GM12872 (cell line): ENCODE measurements at regions not wholly inside any gene's neighbourhood (a gene's known extent, or its start where the extent isn't known, plus 50 kb on each side); places are given as distances from the start of the nearest gene placed in this dataset.

Experiments
- TF ChIP-seq, protein P1 (sequence below): IDR thresholded peaks from 3 replicates; pipeline ENCODE4 v1.5.1; 2011; ENCODE audit warnings: low read depth, mild to moderate bottlenecking, low read length, moderate library complexity; ENCODE audit not compliant: insufficient read depth

DNA sequence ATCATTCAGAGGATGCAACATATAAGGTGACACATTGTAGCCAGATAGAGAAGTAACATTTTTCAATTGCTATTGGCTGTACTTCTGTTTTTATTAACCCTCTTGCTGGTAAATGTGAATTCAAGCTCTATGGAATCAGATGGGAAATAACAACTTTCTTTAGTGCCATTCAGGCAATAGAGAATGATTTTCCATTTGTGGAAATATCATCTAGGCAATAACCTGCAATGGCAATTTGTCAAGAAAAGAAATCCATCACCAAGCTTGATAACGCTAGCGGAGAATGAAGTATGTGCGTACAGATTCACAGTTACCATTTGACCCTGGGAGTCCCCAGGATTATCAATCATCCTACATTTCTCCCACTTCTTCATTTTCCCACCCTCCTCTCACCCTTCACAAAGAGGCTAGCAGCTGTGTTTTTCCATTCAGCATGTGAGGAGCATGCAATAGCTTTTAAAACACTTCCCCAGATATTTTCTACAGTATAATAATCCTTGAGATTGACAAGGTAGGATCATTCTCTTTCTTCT lies 569.7 kb upstream of the KLF12 start:
- TF ChIP-seq, protein P1, sequence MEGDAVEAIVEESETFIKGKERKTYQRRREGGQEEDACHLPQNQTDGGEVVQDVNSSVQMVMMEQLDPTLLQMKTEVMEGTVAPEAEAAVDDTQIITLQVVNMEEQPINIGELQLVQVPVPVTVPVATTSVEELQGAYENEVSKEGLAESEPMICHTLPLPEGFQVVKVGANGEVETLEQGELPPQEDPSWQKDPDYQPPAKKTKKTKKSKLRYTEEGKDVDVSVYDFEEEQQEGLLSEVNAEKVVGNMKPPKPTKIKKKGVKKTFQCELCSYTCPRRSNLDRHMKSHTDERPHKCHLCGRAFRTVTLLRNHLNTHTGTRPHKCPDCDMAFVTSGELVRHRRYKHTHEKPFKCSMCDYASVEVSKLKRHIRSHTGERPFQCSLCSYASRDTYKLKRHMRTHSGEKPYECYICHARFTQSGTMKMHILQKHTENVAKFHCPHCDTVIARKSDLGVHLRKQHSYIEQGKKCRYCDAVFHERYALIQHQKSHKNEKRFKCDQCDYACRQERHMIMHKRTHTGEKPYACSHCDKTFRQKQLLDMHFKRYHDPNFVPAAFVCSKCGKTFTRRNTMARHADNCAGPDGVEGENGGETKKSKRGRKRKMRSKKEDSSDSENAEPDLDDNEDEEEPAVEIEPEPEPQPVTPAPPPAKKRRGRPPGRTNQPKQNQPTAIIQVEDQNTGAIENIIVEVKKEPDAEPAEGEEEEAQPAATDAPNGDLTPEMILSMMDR: no peak

DNA sequence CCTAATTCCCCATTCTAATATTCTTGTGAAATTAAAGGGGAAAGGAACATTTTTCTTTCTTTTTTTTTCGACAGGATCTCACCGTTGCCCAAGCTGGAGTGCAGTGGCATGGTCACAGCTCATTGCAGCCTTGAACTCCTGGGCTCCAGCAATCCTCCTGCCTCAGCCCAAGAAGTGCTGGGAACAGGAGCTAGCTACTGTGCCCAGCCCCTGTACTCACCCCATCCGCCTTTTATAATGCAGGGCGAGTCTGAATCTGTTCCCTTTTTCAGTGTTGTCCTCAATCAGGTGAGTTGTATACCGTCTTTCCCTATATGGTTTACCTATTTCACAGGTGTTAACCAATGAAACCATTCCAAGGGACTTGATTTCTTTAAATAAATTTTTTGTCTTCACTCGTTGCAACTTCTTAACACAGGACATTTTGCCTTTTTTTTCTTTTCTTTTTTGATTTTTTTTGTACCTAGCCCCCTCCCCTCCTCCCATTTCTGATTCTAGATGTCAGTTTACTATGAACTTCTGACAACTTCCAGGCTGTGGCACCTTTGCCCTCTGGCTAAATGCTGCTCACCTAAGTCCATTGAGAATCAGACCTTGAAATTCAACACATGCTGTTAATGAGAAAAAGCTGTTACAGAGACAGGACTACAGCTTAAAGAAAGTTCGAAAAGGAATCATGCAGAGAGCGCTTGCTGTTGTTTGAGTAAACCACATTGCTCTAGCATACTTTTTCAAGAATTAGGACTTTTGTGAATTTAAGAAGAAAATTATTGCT lies 562.1 kb upstream of the KLF12 start:
- TF ChIP-seq, protein P1: no peak

DNA sequence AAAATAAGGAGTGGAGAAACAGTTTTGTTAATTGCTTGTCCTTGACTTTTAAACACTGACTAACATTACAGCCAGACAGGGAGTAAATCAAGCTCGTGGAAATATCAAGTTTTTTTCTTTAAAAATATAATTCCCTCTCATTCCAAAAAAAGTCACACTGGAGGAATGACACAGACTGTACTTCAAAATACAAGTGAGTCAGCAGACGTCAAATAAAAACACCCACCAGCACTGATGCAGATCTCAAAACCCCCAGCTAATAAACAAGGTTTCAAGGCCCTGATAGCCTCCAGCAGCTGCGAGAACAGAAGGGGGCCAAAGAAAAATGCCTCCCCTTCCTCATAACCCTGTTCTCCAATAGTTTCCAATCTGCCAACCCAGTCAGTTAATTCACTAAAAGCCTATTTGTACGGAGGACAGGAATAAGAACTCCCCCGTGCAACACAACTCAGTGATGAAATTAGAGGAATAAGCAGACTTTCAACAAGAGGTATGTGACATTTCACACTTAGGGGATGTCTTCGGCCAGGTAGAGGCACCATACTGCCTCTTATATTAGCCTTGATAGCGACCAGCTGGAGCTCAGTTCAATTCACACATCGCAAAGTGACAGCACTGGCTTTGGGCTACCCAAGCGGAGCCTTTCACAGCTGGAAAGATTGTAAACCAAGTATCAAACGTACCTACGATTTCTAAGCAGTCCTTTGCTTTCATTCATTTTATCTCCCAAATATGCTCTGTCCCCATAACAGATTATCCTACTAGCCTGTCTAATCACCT lies 561.0 kb upstream of the KLF12 start:
- TF ChIP-seq, protein P1: no peak

DNA sequence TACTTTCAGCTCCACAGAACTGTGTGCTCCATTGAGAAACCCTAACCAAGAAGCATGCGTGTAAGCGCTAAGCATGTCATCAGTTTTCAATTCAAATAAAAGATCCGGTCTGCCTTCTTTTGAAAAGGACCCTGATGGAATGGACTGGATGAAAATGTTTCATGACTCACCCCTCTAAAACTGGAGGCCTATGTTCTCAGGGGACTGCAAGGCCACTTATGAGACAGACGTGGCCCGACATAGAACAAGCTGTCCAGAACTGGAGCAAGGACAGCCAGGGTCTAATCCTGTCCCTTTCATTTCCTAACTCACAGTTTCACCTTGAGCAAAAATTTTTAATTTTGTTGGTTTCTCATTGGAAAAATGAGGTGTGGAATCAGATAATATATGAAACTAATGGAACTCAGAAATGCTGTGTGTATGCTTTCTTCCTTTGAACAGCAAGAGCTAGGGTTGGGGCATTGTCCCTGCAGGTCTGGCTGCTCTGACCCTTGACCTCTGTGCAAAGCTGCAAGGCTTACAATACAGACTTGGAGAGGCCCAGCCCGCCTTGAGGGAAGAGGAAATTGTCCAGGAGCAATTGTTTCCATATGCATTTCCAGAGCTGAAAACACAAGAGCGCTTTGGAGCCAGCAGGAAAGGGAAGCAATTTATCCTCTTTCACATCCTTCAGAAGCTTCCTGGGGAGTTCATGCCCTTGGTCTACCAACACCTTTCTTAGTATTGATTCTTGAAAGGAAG lies 553.4 kb upstream of the KLF12 start:
- TF ChIP-seq, protein P1: no peak

DNA sequence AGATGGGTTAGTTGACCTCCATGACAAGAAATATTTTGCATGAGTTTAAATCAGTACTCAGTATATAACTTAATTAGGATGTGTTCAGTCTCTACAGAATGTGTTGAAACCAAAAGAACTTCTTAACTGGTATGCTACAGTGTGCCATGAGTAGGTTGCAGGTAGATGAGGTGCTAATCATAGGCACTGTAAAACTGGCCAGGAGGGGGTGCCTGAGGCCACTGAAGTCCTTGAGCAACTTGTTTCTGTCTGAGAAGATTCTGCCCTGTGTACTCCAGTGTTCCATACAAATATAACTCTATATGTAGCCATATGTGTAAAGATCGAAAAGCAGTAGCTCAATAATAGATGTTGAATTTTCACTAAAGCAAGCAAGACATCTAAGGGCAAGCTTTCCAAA lies 549.2 kb upstream of the KLF12 start:
- TF ChIP-seq, protein P1: peak; percentile 16; the same call in 1 of the 3 replicates

DNA sequence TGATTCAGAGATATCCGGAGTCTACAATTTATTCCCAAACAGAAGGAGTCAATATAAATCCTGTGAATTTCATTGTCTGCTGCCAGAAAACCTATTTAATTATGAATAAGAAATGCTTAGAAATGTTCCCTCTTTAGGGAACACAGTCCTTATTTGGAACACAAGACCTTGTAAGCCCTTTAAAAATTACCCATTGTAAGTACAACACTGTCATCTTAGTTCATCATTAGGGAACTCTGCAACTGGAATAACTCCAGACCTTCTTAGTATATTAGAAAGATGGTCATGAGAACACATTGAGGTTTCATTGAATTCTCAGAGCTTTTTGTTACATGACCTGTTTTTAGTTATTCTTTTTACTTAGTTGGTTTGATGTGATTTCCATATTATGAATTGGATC lies 548.5 kb upstream of the KLF12 start:
- TF ChIP-seq, protein P1: no peak

DNA sequence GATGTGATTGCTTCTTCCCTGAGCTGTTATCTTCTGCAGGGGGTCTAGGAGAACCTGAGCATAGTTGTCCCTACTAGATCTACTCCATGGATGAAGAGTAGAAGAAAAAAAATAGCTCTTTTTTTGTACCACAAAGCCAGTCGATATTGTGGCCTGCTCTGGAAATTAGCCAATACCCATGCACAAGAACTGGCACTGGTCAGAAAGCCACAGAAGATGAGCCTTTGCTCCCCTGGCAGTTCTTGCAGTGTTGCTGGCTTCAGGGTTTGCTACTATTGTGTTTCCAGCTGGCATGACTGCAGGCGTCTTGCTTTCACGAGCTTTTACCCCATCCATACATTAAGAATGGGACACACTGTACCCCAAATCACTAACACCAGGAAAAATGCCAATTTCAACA lies 547.7 kb upstream of the KLF12 start:
- TF ChIP-seq, protein P1: no peak
